LNCaP clone FGC (cell line): ENCODE measurements at regions not wholly inside any gene's neighbourhood (a gene's known extent, or its start where the extent isn't known, plus 50 kb on each side); places are given as distances from the start of the nearest gene placed in this dataset.

Experiments
- DNase-seq: peaks from one replicate; pipeline ENCODE4 v3.0.0-alpha.2; 2011; ENCODE audit warnings: low read depth
- H3K4me3 ChIP-seq: 2 replicates; pipeline ENCODE4 v1.5.1; 2011; ENCODE audit warnings: mild to moderate bottlenecking, low read depth, low read length, control low read depth
- TF ChIP-seq, protein P1 (sequence below): IDR thresholded peaks from 2 replicates; pipeline ENCODE4 v1.5.1; 2012; ENCODE audit warnings: mild to moderate bottlenecking; ENCODE audit not compliant: control insufficient read depth, insufficient read depth; ENCODE audit errors: extremely low read depth

DNA sequence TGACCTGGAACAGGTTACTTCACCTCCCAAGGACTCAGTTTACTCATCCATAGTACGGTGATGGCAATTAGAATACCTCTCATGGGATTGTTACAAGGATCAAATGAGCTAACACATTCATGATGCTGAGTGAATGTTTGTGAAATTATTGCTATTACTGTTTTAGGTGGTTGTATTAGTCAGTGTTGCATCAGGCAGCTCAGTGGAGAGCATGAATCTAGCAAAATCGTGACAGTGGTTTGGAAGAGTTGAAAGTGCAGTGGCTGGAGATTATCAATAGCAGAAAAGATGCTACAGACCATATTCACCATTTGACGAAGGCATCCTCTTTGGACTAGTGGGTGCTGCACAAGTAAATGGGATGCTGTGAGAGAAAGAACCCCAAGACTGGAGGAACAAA, 50.4 kb upstream of the CTNNBL1 start:
- TF ChIP-seq, protein P1, sequence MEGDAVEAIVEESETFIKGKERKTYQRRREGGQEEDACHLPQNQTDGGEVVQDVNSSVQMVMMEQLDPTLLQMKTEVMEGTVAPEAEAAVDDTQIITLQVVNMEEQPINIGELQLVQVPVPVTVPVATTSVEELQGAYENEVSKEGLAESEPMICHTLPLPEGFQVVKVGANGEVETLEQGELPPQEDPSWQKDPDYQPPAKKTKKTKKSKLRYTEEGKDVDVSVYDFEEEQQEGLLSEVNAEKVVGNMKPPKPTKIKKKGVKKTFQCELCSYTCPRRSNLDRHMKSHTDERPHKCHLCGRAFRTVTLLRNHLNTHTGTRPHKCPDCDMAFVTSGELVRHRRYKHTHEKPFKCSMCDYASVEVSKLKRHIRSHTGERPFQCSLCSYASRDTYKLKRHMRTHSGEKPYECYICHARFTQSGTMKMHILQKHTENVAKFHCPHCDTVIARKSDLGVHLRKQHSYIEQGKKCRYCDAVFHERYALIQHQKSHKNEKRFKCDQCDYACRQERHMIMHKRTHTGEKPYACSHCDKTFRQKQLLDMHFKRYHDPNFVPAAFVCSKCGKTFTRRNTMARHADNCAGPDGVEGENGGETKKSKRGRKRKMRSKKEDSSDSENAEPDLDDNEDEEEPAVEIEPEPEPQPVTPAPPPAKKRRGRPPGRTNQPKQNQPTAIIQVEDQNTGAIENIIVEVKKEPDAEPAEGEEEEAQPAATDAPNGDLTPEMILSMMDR: no peak

DNA sequence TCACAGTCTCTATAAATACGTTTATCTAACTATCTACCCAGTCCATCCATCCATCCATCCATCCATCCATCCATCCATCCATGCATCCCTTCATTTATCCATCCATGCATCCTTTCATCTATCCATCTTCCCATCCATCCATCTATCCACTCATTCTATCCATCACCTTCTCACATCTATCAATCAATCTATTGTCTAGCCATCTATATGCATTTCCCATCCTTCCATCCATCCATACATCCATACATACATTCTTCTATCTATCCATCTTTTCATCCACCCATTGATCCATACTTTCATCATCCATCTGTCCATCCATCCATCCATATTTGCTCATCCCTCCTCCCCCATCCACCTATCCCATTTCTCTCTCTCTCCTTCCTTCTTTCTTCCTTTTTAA, 51.6 kb upstream of the CTNNBL1 start:
- H3K4me3 ChIP-seq: no peak overlapping the region
- no peak for DNase-seq
- TF ChIP-seq, protein P1: no peak

More for the DNA sequence above, 50.4 kb upstream of the CTNNBL1 start:
- no peak for DNase-seq
- no peak overlapping the region for H3K4me3 ChIP-seq

DNA sequence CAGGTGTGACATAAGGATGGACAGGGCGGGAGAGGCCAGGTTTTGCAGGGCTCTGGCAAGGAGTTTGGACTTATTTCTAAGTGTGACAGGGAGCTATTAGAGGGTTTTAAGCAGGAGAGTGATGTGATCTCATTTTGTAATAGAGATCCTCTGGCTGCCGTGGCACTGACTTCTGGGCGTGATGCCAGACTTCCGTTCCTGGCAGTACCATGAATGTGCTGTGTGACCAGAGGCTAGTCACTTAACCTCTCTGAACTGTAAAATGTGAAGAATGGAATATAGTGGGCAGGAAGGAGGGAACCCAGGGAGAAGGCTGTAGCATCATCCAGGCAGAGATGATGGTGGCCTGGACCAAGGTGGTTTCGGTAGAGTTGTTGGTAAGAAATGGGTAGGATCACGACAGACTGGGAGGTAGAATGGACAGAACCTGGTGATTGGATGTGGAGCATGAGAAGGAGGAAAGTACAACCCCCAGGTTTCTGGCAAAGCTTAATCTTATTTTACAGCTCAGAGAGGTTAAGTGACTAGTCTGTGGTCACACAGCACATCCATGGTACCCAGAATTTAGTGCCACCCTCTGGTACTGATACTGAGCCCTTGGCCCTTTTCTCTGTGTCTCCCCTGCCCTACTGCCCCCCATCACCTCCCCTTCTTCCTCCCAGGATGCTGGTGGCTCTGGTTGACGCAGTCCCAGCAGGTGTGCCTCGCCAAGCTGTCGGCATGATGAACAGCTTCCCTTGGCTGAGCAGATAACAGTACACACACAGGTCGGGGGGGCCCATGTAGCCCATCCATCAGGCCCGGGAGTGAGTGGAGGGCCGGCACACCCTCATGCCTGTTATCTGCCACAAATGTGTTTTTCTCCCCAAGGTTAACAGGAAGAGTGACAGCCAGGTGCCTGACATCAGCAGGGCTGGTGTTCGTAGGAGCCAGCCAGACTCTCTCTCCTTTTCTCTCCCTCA, 52.9 kb upstream of the CTNNBL1 start:
- DNase-seq: peak; percentile 6
- TF ChIP-seq, protein P1: no peak
- H3K4me3 ChIP-seq: no peak overlapping the region

DNA sequence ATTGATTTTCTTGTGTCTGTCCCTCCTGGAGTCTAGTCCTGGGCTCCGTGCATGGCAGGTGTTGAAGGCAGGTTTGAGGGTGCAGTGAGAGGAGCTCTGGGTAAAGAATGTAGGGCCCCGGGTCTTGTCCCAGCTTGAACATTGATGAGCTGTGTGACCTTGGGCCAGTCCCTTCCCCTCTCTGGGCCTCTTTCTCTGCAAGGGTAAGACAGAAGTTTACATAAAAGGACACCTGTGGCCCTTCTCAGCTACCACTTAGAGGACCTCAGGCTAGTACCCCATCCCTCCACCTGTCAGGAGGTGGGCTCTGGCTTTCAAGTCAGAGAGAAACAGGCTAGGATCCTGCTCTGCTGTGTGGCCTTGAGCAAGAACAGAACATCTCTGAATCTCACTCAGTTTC, 55.3 kb upstream of the CTNNBL1 start:
- TF ChIP-seq, protein P1: no peak

GRCh38 chr20:37636977-37637376, 56.9 kb upstream of the CTNNBL1 start:
- TF ChIP-seq, protein P1: no peak
- no peak for DNase-seq
- H3K4me3 ChIP-seq: no peak overlapping the region

More for the DNA sequence above, 55.3 kb upstream of the CTNNBL1 start:
- no peak for DNase-seq
- H3K4me3 ChIP-seq: no peak overlapping the region

DNA sequence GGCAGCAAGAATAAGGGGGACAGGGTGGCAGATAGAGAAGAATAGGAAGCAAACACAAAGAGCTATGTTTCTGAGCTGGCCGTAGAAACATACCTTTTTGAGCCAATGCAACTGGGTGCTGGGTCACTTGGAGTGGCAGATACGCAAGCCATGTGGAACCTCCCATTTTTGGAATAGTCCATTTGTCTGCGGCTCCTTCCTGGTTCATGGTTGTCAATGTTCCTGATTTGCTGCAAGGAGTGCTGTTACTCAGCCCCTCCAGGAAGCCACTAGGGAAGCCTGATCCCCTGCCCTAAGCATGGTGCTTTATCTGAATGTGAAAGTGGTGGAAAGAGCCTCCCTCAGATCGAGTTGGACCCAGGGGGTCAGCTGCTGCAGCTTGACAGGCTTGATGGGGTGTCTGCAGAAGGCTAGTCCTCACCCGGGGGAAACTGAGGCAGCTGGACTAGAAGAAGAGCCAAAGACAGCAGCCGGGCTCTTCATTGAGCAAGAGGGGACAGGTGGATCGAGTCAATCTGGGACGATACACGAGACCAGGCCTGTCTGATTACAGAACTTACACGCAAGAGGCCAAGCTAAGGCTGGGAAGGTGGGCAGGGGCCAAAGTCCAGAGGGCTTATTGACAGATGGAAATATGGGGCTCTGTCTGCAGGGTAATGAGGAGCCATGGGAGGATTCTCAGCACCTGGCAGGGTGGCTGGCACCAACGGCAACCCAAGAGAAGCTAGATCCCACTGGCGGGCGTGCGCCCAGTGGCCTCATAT, 57.4 kb upstream of the CTNNBL1 start:
- TF ChIP-seq, protein P1: no peak
- no peak for DNase-seq
- no peak overlapping the region for H3K4me3 ChIP-seq
